GM18951 (cell line): ENCODE measurements at regions not wholly inside any gene's neighbourhood (a gene's known extent, or its start where the extent isn't known, plus 50 kb on each side); places are given as distances from the start of the nearest gene placed in this dataset.

Source experiments
- POLR2A ChIP-seq: IDR thresholded peaks from 4 replicates; pipeline ENCODE4 v1.6.1; 2011; ENCODE audit warnings: mild to moderate bottlenecking; ENCODE audit not compliant: insufficient read length, insufficient read depth; ENCODE audit errors: extremely low read depth
- in situ Hi-C: fragments of 300-500 bp; cut with MboI; formaldehyde crosslinking; loops from one replicate; pipeline ENCODE4 v1.12.0; 2022; ENCODE audit warnings: low sequenced_read_pairs, mixed read lengths, inconsistent platforms; ENCODE audit not compliant: unreplicated experiment

- no peak for TF ChIP-seq POLR2A
- in situ Hi-C loops, result no loop called here
These were observed 71.0 kb upstream of the SALL3 start for GRCh38 chr18:78908462-78909260.

DNA sequence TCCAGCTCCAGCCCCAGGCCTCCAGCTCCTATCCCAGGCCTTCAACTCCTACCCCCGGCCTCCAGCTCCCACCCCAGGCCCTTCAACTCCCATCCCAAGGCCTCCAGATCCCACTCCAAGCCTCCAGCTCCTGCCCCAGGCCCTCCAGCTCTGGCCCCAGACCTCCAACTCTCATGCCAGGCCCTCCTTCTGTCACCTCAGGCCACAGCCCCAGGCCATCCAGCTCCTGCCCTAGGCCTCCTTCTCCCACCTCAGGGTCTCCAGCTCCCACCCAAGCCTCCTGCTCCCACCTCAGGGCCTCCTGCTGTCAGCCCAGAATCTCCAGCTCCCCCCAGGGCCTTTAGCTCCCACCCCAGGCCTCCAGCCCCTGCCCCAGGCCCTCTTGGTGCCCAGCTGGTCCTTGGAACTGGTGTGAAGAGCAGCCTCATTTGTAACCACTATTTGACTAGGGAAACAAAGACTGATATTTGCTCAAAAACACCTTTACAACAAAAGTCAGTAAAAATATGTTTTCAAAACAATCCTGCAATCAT, 67.8 kb upstream of the SALL3 start:
- no peak for TF ChIP-seq POLR2A
- in situ Hi-C loops, result no loop called here

- TF ChIP-seq POLR2A, result no peak
- in situ Hi-C loops, result no loop called here
These were observed 67.3 kb upstream of the SALL3 start for GRCh38 chr18:78912336-78912735.

GRCh38 chr18:78912844-78913243, 66.8 kb upstream of the SALL3 start:
- in situ Hi-C loops, result no loop called here
- no peak for TF ChIP-seq POLR2A

GRCh38 chr18:78913395-78913794, 66.2 kb upstream of the SALL3 start:
- no peak for TF ChIP-seq POLR2A
- in situ Hi-C loops, result no loop called here

DNA sequence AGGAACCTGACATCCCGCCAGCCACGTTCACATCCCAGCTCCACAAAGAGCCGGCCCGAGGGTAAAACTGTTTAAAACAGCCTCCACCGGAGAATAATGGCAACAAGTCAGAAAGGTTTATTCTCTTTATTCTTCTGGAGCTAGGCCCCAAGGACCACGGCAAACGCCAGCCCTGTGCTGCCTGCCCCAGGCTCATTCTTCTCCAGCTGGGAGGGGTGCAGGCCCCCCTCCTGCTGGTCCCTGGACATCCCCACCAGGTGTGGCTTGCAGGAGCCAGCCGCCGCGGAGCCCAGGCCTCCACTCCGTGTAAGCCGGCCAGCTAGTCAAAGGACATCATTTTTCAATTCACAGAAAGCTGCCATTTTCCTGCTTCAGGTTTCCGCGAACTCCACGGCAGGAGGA, 65.8 kb upstream of the SALL3 start:
- TF ChIP-seq POLR2A, result no peak
- in situ Hi-C loops, result no loop called here

DNA sequence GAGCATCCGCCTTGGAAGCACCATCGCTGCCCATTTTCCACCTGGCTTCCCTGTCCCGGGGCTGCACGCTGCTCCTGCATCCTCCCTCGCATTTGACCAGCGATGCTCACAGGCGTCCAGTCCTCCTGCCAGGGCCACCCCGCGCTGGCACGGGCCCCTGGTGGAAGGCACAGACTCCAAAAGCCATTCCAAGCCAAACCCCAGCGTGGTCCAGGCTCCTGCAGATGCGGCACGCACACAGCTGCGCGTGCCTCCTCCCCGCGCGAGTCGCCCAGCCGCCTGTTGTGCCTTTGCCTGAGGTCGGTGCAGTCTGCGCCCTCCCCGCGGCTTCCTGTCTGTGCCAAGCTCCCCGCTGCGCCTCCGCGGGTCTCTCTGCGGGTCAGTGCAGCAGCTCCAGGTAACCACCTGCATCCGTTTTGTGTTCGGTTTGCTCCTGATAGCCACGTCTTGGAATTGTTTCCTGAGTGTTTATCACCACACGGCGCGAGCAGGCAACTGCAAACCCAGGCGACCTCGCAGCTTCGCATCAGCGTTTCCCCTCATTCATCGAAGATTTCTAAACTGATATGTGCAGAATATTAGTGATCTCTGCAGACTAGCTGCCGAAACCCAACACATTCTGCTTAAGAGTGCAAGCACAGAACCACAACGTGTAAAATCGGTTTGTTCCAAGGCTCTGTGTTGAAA, 65.2 kb upstream of the SALL3 start:
- TF ChIP-seq POLR2A, result no peak
- in situ Hi-C loops, result no loop called here

GRCh38 chr18:78915446-78916008, 64.1 kb upstream of the SALL3 start:
- no peak for TF ChIP-seq POLR2A
- in situ Hi-C loops, result no loop called here

DNA sequence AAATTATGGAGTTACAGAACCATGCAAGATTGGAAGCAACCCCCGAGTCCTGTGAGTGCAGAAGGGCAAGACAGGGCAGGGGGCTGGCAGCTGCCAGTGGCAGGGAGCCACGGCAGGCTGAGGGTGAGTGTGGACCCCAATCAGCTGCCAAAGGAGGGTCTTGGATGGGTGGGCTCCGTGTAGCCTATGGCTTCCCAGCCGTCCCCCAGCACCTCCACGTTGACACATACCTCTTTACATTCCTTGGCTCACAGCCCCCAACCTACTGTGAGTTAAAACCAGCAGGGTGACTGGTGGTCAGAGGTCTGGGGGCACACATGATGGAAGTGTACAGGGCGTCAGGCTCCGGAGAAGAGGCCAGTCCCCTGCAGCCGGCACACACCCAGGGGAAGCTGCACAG, 60.9 kb upstream of the SALL3 start:
- TF ChIP-seq POLR2A, result no peak
- in situ Hi-C loops, result no loop called here

DNA sequence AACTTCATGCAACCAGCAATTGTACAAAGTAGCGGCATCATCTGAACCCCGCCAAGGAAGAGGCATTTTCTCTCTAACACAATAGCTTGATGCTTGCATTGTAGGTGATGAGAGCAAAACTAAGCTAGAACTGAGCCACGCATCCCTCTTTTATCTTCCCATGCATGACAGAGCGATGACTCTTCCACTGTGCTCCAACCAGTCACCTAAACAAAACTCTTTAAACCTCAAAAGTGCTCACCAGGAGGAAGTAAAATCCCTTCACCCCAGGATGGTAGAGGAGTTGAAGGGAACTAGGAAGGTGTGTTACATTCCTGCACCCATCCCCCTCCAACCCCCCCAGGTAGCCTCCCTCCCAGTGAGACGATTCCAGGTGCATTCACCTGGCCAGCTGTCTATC, 59.7 kb upstream of the SALL3 start:
- in situ Hi-C loops, result no loop called here

GRCh38 chr18:78920456-78921138, 59.0 kb upstream of the SALL3 start:
- no peak for TF ChIP-seq POLR2A
- in situ Hi-C loops, result no loop called here

More for the DNA sequence above, 59.7 kb upstream of the SALL3 start:
- no peak for TF ChIP-seq POLR2A

DNA sequence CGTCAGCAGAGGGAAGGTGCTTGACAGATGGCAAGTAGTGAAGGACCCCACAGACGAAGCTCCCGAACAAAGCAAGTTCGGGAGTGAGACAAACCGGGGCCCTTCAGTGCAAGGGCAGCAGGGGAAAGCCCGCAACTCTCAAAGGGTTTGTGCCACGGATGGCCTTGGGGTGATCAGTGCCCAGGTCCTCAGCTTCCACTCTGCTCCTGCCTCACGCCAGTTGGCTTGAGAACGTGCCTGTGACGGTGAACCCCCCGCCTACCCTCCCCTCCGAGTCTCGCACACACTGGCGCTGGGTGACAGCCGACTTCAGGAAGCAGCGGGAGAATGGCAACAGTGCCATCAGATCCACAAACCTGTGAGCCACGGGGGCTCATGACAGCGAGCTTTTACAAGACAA, 56.8 kb upstream of the SALL3 start:
- in situ Hi-C loops, result no loop called here

GRCh38 chr18:78924301-78924700, 55.3 kb upstream of the SALL3 start:
- no peak for TF ChIP-seq POLR2A
- in situ Hi-C loops, result no loop called here

More for the DNA sequence above, 56.8 kb upstream of the SALL3 start:
- no peak for TF ChIP-seq POLR2A
